ENCODE measurements at regions not wholly inside any gene's neighbourhood (a gene's known extent, or its start where the extent isn't known, plus 50 kb on each side); places are given as distances from the start of the nearest gene placed in this dataset.

- Mint-ChIP-seq H3K36me3 (ENCODE audit: low read depth) (peaks cover 19% of the 10 kb centered on the region), H3K27me3 (ENCODE audit: insufficient read depth) (no peaks in the 10 kb centered on the region), H3K27ac (no peak overlapping the region), H3K9me3 (peaks cover 26% of the 10 kb centered on the region), H3K4me1 (ENCODE audit: low read depth) (peaks cover 39% of the 10 kb centered on the region), H3K4me3 (no peak overlapping the region)
- no peak for TF ChIP-seq CTCF (IDR thresholded peaks at IDR 0.05)
- DNase-seq = no peak
Observed at GRCh38 chr12:89786177-89786810, 77.7 kb upstream of the ATP2B1 start.

- Mint-ChIP-seq H3K36me3 (ENCODE audit: low read depth) (peaks cover 19% of the 10 kb centered on the region), H3K27ac (peak overlapping the region; percentile 58; the same call in 1 of the 2 replicates), H3K4me1 (ENCODE audit: low read depth) (peaks cover 26% of the 10 kb centered on the region), H3K27me3 (ENCODE audit: insufficient read depth) (no peaks in the 10 kb centered on the region), H3K9me3 (peaks cover 26% of the 10 kb centered on the region), H3K4me3 (no peak overlapping the region)
- DNase-seq = no peak
- TF ChIP-seq CTCF (IDR thresholded peaks at IDR 0.05) = 0 out of 2 replicates have a peak, but pooled peaks have one; percentile 6
Observed at GRCh38 chr12:89783359-89784060, 74.9 kb upstream of the ATP2B1 start.

GRCh38 chr12:89782807-89783206 is 74.2 kb upstream of the ATP2B1 start:
- no peak for TF ChIP-seq CTCF (IDR thresholded peaks at IDR 0.05)
- peaks cover 19% of the 10 kb centered on the region for H3K36me3 Mint-ChIP-seq (ENCODE audit: low read depth)
- H3K27me3 Mint-ChIP-seq (ENCODE audit: insufficient read depth) = no peaks in the 10 kb centered on the region
- H3K9me3 Mint-ChIP-seq = peaks cover 26% of the 10 kb centered on the region
- DNase-seq = no peak
- no peak overlapping the region for H3K4me3 Mint-ChIP-seq
- H3K4me1 Mint-ChIP-seq (ENCODE audit: low read depth) = peaks cover 26% of the 10 kb centered on the region
- H3K27ac Mint-ChIP-seq = peak overlapping the region; percentile 22; the same call in 1 of the 2 replicates

GRCh38 chr12:89781946-89782550 is 73.4 kb upstream of the ATP2B1 start:
- Mint-ChIP-seq H3K36me3 (ENCODE audit: low read depth) (peaks cover 17% of the 10 kb centered on the region), H3K27ac (peak overlapping the region; percentile 22), H3K4me1 (ENCODE audit: low read depth) (peaks cover 26% of the 10 kb centered on the region), H3K27me3 (ENCODE audit: insufficient read depth) (no peaks in the 10 kb centered on the region), H3K4me3 (no peak overlapping the region), H3K9me3 (peaks cover 21% of the 10 kb centered on the region)
- no peak for TF ChIP-seq CTCF (IDR thresholded peaks at IDR 0.05)
- no peak for DNase-seq

GRCh38 chr12:89781156-89781555 is 72.5 kb upstream of the ATP2B1 start:
- Mint-ChIP-seq H3K4me3 (no peak overlapping the region), H3K27ac (no peak overlapping the region), H3K4me1 (ENCODE audit: low read depth) (peaks cover 32% of the 10 kb centered on the region), H3K9me3 (peaks cover 12% of the 10 kb centered on the region), H3K36me3 (ENCODE audit: low read depth) (peaks cover 8% of the 10 kb centered on the region), H3K27me3 (ENCODE audit: insufficient read depth) (no peaks in the 10 kb centered on the region)
- no peak for TF ChIP-seq CTCF (IDR thresholded peaks at IDR 0.05)
- no peak for DNase-seq
